Erythroblast (primary cell): ENCODE measurements at regions not wholly inside any gene's neighbourhood (a gene's known extent, or its start where the extent isn't known, plus 50 kb on each side); places are given as distances from the start of the nearest gene placed in this dataset.
"Not testable (repeated sequence)": the region's sequence is repeated elsewhere in the genome, so short reads cannot be mapped to it uniquely, and the experiment has no call there.

ENCODE experiments used
- DNase-seq, 2 experiments: peaks; one replicate each; lab custom pipeline; 2025; lab: John Stamatoyannopoulos, UW
- GATA1 ChIP-seq: IDR thresholded peaks from 2 replicates; pipeline ENCODE4 v1.6.1; 2011; ENCODE audit warnings: low read depth, mild to moderate bottlenecking, control low read depth, low read length, moderate library complexity
- POLR2A ChIP-seq: IDR thresholded peaks from 2 replicates; pipeline ENCODE4 v1.6.1; 2011; ENCODE audit warnings: mild to moderate bottlenecking, low read length

- DNase-seq: no peak
- TF ChIP-seq POLR2A: no peak
- no peak for TF ChIP-seq GATA1
Measured at GRCh38 chr10:52479567-52479966, 165.5 kb downstream of the DKK1 start.

GRCh38 chr10:52481986-52482555 lies 168.0 kb downstream of the DKK1 start:
- DNase-seq: no peak
- TF ChIP-seq POLR2A (no peak), GATA1 (no peak)

GRCh38 chr10:52483587-52483986 lies 169.5 kb downstream of the DKK1 start:
- TF ChIP-seq POLR2A (no peak), GATA1 (no peak)
- no peak for DNase-seq

- DNase-seq: no peak
- no peak for TF ChIP-seq GATA1
- TF ChIP-seq POLR2A: no peak
Measured at GRCh38 chr10:52484206-52485065, 170.4 kb downstream of the DKK1 start.

GRCh38 chr10:52485462-52485861 lies 171.4 kb downstream of the DKK1 start:
- TF ChIP-seq POLR2A (no peak), GATA1 (no peak)
- DNase-seq: no peak

GRCh38 chr10:52486840-52487611 lies 172.9 kb downstream of the DKK1 start:
- no peak for DNase-seq
- TF ChIP-seq POLR2A (no peak), GATA1 (no peak)

GRCh38 chr10:52488606-52489485 lies 174.8 kb downstream of the DKK1 start:
- TF ChIP-seq GATA1 (no peak), POLR2A (no peak)
- DNase-seq: peak in 1 of 2 experiments; percentile 29

GRCh38 chr10:52491246-52491995 lies 177.3 kb downstream of the DKK1 start:
- no peak for DNase-seq

GRCh38 chr10:52499281-52499680 lies 185.2 kb downstream of the DKK1 start:
- DNase-seq: no peak
- no peak for TF ChIP-seq POLR2A
- TF ChIP-seq GATA1: no peak

More at GRCh38 chr10:52491246-52491995, 177.3 kb downstream of the DKK1 start:
- no peak for TF ChIP-seq GATA1
- no peak for TF ChIP-seq POLR2A

GRCh38 chr10:52500476-52500875 lies 186.4 kb downstream of the DKK1 start:
- TF ChIP-seq GATA1: no peak
- TF ChIP-seq POLR2A: no peak

GRCh38 chr10:52502237-52502636 lies 188.2 kb downstream of the DKK1 start:
- no peak for TF ChIP-seq POLR2A
- TF ChIP-seq GATA1: no peak
- DNase-seq: no peak

More at GRCh38 chr10:52500476-52500875, 186.4 kb downstream of the DKK1 start:
- DNase-seq: no peak

- DNase-seq: not testable (repeated sequence)
Measured at GRCh38 chr10:52505341-52505740, 191.3 kb downstream of the DKK1 start.
